ENCODE measurements at regions not wholly inside any gene's neighbourhood (a gene's known extent, or its start where the extent isn't known, plus 50 kb on each side); places are given as distances from the start of the nearest gene placed in this dataset.

GRCh38 chr7:421136-421991 lies 98.3 kb downstream of the PDGFA start:
- DNase-seq (ENCODE audit: low spot score): no peak
- Mint-ChIP-seq H3K4me1 (ENCODE audit: low read depth) (no peaks in the 10 kb centered on the region), H3K27ac (no peak overlapping the region), H3K4me3 (no peak overlapping the region), H3K36me3 (ENCODE audit: low read depth) (no peaks in the 10 kb centered on the region), H3K27me3 (ENCODE audit: low read depth) (no peaks in the 10 kb centered on the region), H3K9me3 (peaks cover 4% of the 10 kb centered on the region)

GRCh38 chr7:422191-422885 lies 97.3 kb downstream of the PDGFA start:
- H3K36me3 Mint-ChIP-seq (ENCODE audit: low read depth): no peaks in the 10 kb centered on the region
- H3K27me3 Mint-ChIP-seq (ENCODE audit: low read depth): no peaks in the 10 kb centered on the region
- no peaks in the 10 kb centered on the region for H3K4me1 Mint-ChIP-seq (ENCODE audit: low read depth)
- H3K4me3 Mint-ChIP-seq: no peak overlapping the region
- no peak overlapping the region for H3K27ac Mint-ChIP-seq
- peaks cover 4% of the 10 kb centered on the region for H3K9me3 Mint-ChIP-seq
- DNase-seq (ENCODE audit: low spot score): no peak

GRCh38 chr7:422886-423225 lies 96.8 kb downstream of the PDGFA start:
- H3K27ac Mint-ChIP-seq: no peak overlapping the region
- H3K4me1 Mint-ChIP-seq (ENCODE audit: low read depth): no peaks in the 10 kb centered on the region
- no peak for DNase-seq (ENCODE audit: low spot score)
- no peak overlapping the region for H3K4me3 Mint-ChIP-seq
- H3K27me3 Mint-ChIP-seq (ENCODE audit: low read depth): no peaks in the 10 kb centered on the region
- H3K36me3 Mint-ChIP-seq (ENCODE audit: low read depth): no peaks in the 10 kb centered on the region
- peaks cover 4% of the 10 kb centered on the region for H3K9me3 Mint-ChIP-seq

GRCh38 chr7:423312-424260 lies 96.1 kb downstream of the PDGFA start:
- Mint-ChIP-seq H3K27ac (no peak overlapping the region), H3K27me3 (ENCODE audit: low read depth) (no peaks in the 10 kb centered on the region), H3K9me3 (no peaks in the 10 kb centered on the region), H3K4me3 (no peak overlapping the region), H3K4me1 (ENCODE audit: low read depth) (no peaks in the 10 kb centered on the region), H3K36me3 (ENCODE audit: low read depth) (no peaks in the 10 kb centered on the region)
- no peak for DNase-seq (ENCODE audit: low spot score)

GRCh38 chr7:424301-424935 lies 95.2 kb downstream of the PDGFA start:
- Mint-ChIP-seq H3K27me3 (ENCODE audit: low read depth) (no peaks in the 10 kb centered on the region), H3K4me1 (ENCODE audit: low read depth) (no peaks in the 10 kb centered on the region), H3K27ac (no peak overlapping the region), H3K4me3 (no peak overlapping the region), H3K36me3 (ENCODE audit: low read depth) (no peaks in the 10 kb centered on the region), H3K9me3 (no peaks in the 10 kb centered on the region)
- no peak for DNase-seq (ENCODE audit: low spot score)

GRCh38 chr7:424961-425793 lies 94.5 kb downstream of the PDGFA start:
- no peak for DNase-seq (ENCODE audit: low spot score)
- H3K9me3 Mint-ChIP-seq: no peaks in the 10 kb centered on the region
- H3K4me3 Mint-ChIP-seq: no peak overlapping the region
- no peaks in the 10 kb centered on the region for H3K36me3 Mint-ChIP-seq (ENCODE audit: low read depth)
- no peaks in the 10 kb centered on the region for H3K27me3 Mint-ChIP-seq (ENCODE audit: low read depth)
- no peak overlapping the region for H3K27ac Mint-ChIP-seq
- H3K4me1 Mint-ChIP-seq (ENCODE audit: low read depth): no peaks in the 10 kb centered on the region

- H3K4me3 Mint-ChIP-seq: no peak overlapping the region
- H3K27me3 Mint-ChIP-seq (ENCODE audit: low read depth): no peaks in the 10 kb centered on the region
- H3K9me3 Mint-ChIP-seq: no peaks in the 10 kb centered on the region
- no peaks in the 10 kb centered on the region for H3K4me1 Mint-ChIP-seq (ENCODE audit: low read depth)
- no peaks in the 10 kb centered on the region for H3K36me3 Mint-ChIP-seq (ENCODE audit: low read depth)
- H3K27ac Mint-ChIP-seq: no peak overlapping the region
- no peak for DNase-seq (ENCODE audit: low spot score)
Measured at GRCh38 chr7:425794-426188, 93.9 kb downstream of the PDGFA start.

- no peaks in the 10 kb centered on the region for H3K27me3 Mint-ChIP-seq (ENCODE audit: low read depth)
- no peaks in the 10 kb centered on the region for H3K4me1 Mint-ChIP-seq (ENCODE audit: low read depth)
- no peaks in the 10 kb centered on the region for H3K9me3 Mint-ChIP-seq
- no peak overlapping the region for H3K4me3 Mint-ChIP-seq
- no peak overlapping the region for H3K27ac Mint-ChIP-seq
- no peaks in the 10 kb centered on the region for H3K36me3 Mint-ChIP-seq (ENCODE audit: low read depth)
- DNase-seq (ENCODE audit: low spot score): no peak
Measured at GRCh38 chr7:426510-426909, 93.1 kb downstream of the PDGFA start.

GRCh38 chr7:427506-428103 lies 92.0 kb downstream of the PDGFA start:
- Mint-ChIP-seq H3K4me3 (no peak overlapping the region), H3K4me1 (ENCODE audit: low read depth) (no peaks in the 10 kb centered on the region), H3K9me3 (no peaks in the 10 kb centered on the region), H3K27ac (no peak overlapping the region), H3K27me3 (ENCODE audit: low read depth) (no peaks in the 10 kb centered on the region), H3K36me3 (ENCODE audit: low read depth) (no peaks in the 10 kb centered on the region)
- no peak for DNase-seq (ENCODE audit: low spot score)

- no peaks in the 10 kb centered on the region for H3K9me3 Mint-ChIP-seq
- no peaks in the 10 kb centered on the region for H3K27me3 Mint-ChIP-seq (ENCODE audit: low read depth)
- H3K36me3 Mint-ChIP-seq (ENCODE audit: low read depth): no peaks in the 10 kb centered on the region
- no peak for DNase-seq (ENCODE audit: low spot score)
- no peaks in the 10 kb centered on the region for H3K4me1 Mint-ChIP-seq (ENCODE audit: low read depth)
- H3K27ac Mint-ChIP-seq: no peak overlapping the region
- H3K4me3 Mint-ChIP-seq: no peak overlapping the region
Measured at GRCh38 chr7:428387-428786, 91.3 kb downstream of the PDGFA start.

- no peaks in the 10 kb centered on the region for H3K27me3 Mint-ChIP-seq (ENCODE audit: low read depth)
- no peaks in the 10 kb centered on the region for H3K36me3 Mint-ChIP-seq (ENCODE audit: low read depth)
- DNase-seq (ENCODE audit: low spot score): no peak
- no peaks in the 10 kb centered on the region for H3K4me1 Mint-ChIP-seq (ENCODE audit: low read depth)
- no peaks in the 10 kb centered on the region for H3K9me3 Mint-ChIP-seq
- no peak overlapping the region for H3K4me3 Mint-ChIP-seq
- H3K27ac Mint-ChIP-seq: no peak overlapping the region
Measured at GRCh38 chr7:428927-429827, 90.5 kb downstream of the PDGFA start.

- DNase-seq (ENCODE audit: low spot score): no peak
- no peaks in the 10 kb centered on the region for H3K9me3 Mint-ChIP-seq
- H3K27me3 Mint-ChIP-seq (ENCODE audit: low read depth): no peaks in the 10 kb centered on the region
- H3K4me1 Mint-ChIP-seq (ENCODE audit: low read depth): no peaks in the 10 kb centered on the region
- H3K4me3 Mint-ChIP-seq: no peak overlapping the region
- no peak overlapping the region for H3K27ac Mint-ChIP-seq
- H3K36me3 Mint-ChIP-seq (ENCODE audit: low read depth): no peaks in the 10 kb centered on the region
Measured at GRCh38 chr7:429828-430180, 89.8 kb downstream of the PDGFA start.
